Smooth muscle cell (in vitro differentiated cells): ENCODE measurements at regions not wholly inside any gene's neighbourhood (a gene's known extent, or its start where the extent isn't known, plus 50 kb on each side); places are given as distances from the start of the nearest gene placed in this dataset.

Source experiments
- DNase-seq: peaks from one replicate; lab custom pipeline; 2025; ENCODE audit not compliant: unreplicated experiment; lab: John Stamatoyannopoulos, UW
- H2AFZ ChIP-seq: fragments of 200-600 bp; sonication (generic); 2 replicates; pipeline ENCODE4 v1.6.0; 2016; ENCODE audit warnings: antibody characterized with exemption, low read depth, mild to moderate bottlenecking
- H3F3A ChIP-seq: fragments of 200-600 bp; sonication (generic); 2 replicates; pipeline ENCODE4 v1.6.0; 2017; ENCODE audit warnings: antibody characterized with exemption, low read depth
- H3K27ac ChIP-seq: fragments of 200-600 bp; sonication (generic); 2 replicates; pipeline ENCODE4 v1.5.1; 2016; ENCODE audit warnings: low read depth, mild to moderate bottlenecking
- H3K27me3 ChIP-seq: fragments of 200-600 bp; sonication (generic); 2 replicates; pipeline ENCODE4 v1.6.1; 2016; ENCODE audit warnings: low read depth, mild to moderate bottlenecking
- H3K36me3 ChIP-seq: fragments of 200-600 bp; sonication (generic); 2 replicates; pipeline ENCODE4 v1.5.1; 2016; ENCODE audit warnings: low read depth
- H3K4me1 ChIP-seq: fragments of 200-600 bp; sonication (generic); 2 replicates; pipeline ENCODE4 v1.5.1; 2016; ENCODE audit warnings: low read depth
- H3K4me2 ChIP-seq: fragments of 200-600 bp; sonication (generic); 2 replicates; pipeline ENCODE4 v1.6.0; 2016; ENCODE audit warnings: mild to moderate bottlenecking
- H3K4me3 ChIP-seq: fragments of 200-600 bp; sonication (generic); 2 replicates; pipeline ENCODE4 v1.5.1; 2016; ENCODE audit warnings: mild to moderate bottlenecking
- H3K79me2 ChIP-seq: fragments of 200-600 bp; sonication (generic); 2 replicates; pipeline ENCODE4 v1.6.0; 2016; ENCODE audit warnings: low read depth, mild to moderate bottlenecking
- H3K9ac ChIP-seq: fragments of 200-600 bp; sonication (generic); 2 replicates; pipeline ENCODE4 v1.6.0; 2016; ENCODE audit warnings: low read depth
- H3K9me3 ChIP-seq: fragments of 200-600 bp; sonication (generic); replicated peaks from 2 replicates; pipeline ENCODE4 v1.5.1; 2016; ENCODE audit warnings: low read depth
- H4K20me1 ChIP-seq: fragments of 200-600 bp; sonication (generic); 2 replicates; pipeline ENCODE4 v1.6.0; 2016; ENCODE audit warnings: low read depth
- CTCF ChIP-seq: fragments of 200-600 bp; sonication (generic); IDR thresholded peaks from 2 replicates; pipeline ENCODE4 v1.5.1; 2017; ENCODE audit warnings: borderline replicate concordance, mild to moderate bottlenecking, antibody characterized with exemption; ENCODE audit not compliant: insufficient read depth, poor library complexity, severe bottlenecking
- WGBS: methylation state at CpG from one replicate; pipeline ENCODE4 v1.1.7; 2016; ENCODE audit warnings: low lambda C conversion rate; 5-methylcytosine and 5-hydroxymethylcytosine counted together

DNA sequence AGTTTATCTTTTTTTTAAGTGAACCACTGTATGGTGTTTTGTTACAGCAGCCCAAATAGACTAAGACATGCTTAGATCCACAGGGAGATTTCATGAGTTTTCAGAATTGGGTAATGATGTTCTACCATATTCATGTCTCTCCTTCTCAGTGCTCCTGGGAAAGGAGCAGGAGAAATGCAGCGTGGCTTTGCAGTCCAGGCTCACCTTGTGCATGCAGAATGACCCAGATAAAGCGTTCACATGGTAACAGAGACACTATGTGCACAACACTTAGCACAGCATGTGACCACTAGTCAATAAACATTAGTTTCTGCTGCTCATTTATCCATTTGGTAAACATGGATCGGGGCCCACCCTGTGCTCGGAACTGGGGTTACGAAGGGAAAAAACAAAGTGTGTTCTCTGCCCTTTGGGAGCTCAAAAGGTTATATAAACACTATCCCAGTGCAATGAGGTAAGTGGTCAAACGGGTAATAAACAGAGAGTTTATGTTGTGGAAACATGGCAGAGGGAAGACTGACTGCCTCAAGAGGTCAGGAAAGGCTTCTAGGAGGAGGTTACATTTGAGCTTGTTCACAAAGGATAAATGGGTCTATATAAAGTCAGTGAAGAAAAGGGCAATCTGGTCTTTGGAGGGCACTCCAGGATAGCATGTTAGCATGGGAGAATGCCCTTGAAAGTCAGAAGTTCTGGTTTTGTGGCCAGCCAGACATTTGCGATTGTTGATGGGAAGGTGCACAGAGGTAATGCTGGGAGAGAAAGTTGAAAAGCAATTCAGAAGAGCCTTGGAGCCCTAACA, 299.2 kb downstream of the TDRD15 start:
- no peak overlapping the region for H3K4me3 ChIP-seq
- no peak for TF ChIP-seq CTCF
- no peak overlapping the region for H3K27ac ChIP-seq
- H3K27me3 ChIP-seq = no peaks in the 10 kb centered on the region
- WGBS = 90% methylated on average over 7 of the region's 7 CpGs
- H3K79me2 ChIP-seq = no peaks in the 10 kb centered on the region
- H3K4me2 ChIP-seq = no peak overlapping the region
- no peak overlapping the region for H3K9ac ChIP-seq
- no peaks in the 10 kb centered on the region for H4K20me1 ChIP-seq
- no peaks in the 10 kb centered on the region for H3K4me1 ChIP-seq
- no peaks in the 10 kb centered on the region for H3K36me3 ChIP-seq
- H3F3A ChIP-seq = no peaks in the 10 kb centered on the region
- H2AFZ ChIP-seq = no peak overlapping the region
- no peaks in the 10 kb centered on the region for H3K9me3 ChIP-seq
- DNase-seq = no peak

DNA sequence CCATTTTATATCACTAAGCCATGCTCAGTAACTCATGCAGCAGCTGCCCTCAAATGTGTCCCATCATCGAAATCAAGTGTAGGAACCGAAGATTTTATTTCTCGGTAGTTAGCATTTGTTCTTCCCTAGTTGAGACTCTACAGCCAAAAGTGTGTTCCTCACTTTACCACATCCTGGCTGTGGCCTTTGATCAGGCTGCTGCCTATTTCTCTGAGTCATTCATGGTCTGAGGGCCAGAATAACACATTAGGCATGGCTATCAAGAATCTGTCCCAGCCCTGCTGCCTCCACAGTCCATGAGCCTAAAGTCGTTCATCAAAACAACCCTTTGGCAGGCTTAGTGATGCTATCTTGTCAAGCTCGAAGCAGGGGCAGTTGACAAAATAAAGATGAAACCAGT, 300.1 kb downstream of the TDRD15 start:
- DNase-seq = no peak
- 70% methylated on average over 5 of the region's 5 CpGs for WGBS
- Histone ChIP-seq H3K4me3 (no peak overlapping the region), H3K4me2 (no peak overlapping the region), H4K20me1 (no peaks in the 10 kb centered on the region), H3F3A (no peaks in the 10 kb centered on the region), H3K79me2 (no peaks in the 10 kb centered on the region), H3K27ac (no peak overlapping the region), H3K36me3 (no peaks in the 10 kb centered on the region), H2AFZ (no peak overlapping the region), H3K4me1 (no peaks in the 10 kb centered on the region), H3K27me3 (no peaks in the 10 kb centered on the region), H3K9ac (no peak overlapping the region), H3K9me3 (no peaks in the 10 kb centered on the region)
- no peak for TF ChIP-seq CTCF

- H3K27ac ChIP-seq = no peak overlapping the region
- H3K36me3 ChIP-seq = no peaks in the 10 kb centered on the region
- no peak for TF ChIP-seq CTCF
- no peak overlapping the region for H3K4me2 ChIP-seq
- no peak overlapping the region for H3K4me3 ChIP-seq
- no peak overlapping the region for H2AFZ ChIP-seq
- H3F3A ChIP-seq = no peaks in the 10 kb centered on the region
- H4K20me1 ChIP-seq = no peaks in the 10 kb centered on the region
- no peaks in the 10 kb centered on the region for H3K4me1 ChIP-seq
- no peaks in the 10 kb centered on the region for H3K79me2 ChIP-seq
- 90% methylated on average over 4 of the region's 4 CpGs for WGBS
- no peaks in the 10 kb centered on the region for H3K9me3 ChIP-seq
- H3K27me3 ChIP-seq = no peaks in the 10 kb centered on the region
- no peak overlapping the region for H3K9ac ChIP-seq
- DNase-seq = no peak
These were observed 300.6 kb downstream of the TDRD15 start for GRCh38 chr2:21424375-21424774.

GRCh38 chr2:21427606-21428005, 303.8 kb downstream of the TDRD15 start:
- 68% methylated on average over 2 of the region's 2 CpGs for WGBS
- no peak overlapping the region for H3K4me2 ChIP-seq
- no peak for DNase-seq
- no peak overlapping the region for H2AFZ ChIP-seq
- no peak overlapping the region for H3K9ac ChIP-seq
- no peaks in the 10 kb centered on the region for H3K36me3 ChIP-seq
- no peaks in the 10 kb centered on the region for H3K79me2 ChIP-seq
- H3K9me3 ChIP-seq = no peaks in the 10 kb centered on the region
- H3K27ac ChIP-seq = no peak overlapping the region
- TF ChIP-seq CTCF = no peak
- H3K4me1 ChIP-seq = no peaks in the 10 kb centered on the region
- no peaks in the 10 kb centered on the region for H4K20me1 ChIP-seq
- no peak overlapping the region for H3K4me3 ChIP-seq
- H3F3A ChIP-seq = no peaks in the 10 kb centered on the region
- no peaks in the 10 kb centered on the region for H3K27me3 ChIP-seq
